ACC112 (cell line): ENCODE measurements at regions not wholly inside any gene's neighbourhood (a gene's known extent, or its start where the extent isn't known, plus 50 kb on each side); places are given as distances from the start of the nearest gene placed in this dataset.

ENCODE experiments used
- H2AFZ ChIP-seq: fragments of 200-600 bp; sonication (generic); one replicate; pipeline ENCODE4 v1.6.0; 2017; ENCODE audit warnings: antibody characterized with exemption, low read length; ENCODE audit not compliant: unreplicated experiment
- H3K27ac ChIP-seq: fragments of 200-600 bp; sonication (generic); 2 replicates; pipeline ENCODE4 v1.5.1; 2014; ENCODE audit warnings: low read depth, mild to moderate bottlenecking, antibody characterized with exemption, low read length, moderate library complexity
- H3K27me3 ChIP-seq: fragments of 200-600 bp; sonication (generic); 2 replicates; pipeline ENCODE4 v1.6.1; 2014; ENCODE audit warnings: mild to moderate bottlenecking, antibody characterized with exemption, low read length, moderate library complexity, mixed read lengths; ENCODE audit not compliant: insufficient read depth
- H3K36me3 ChIP-seq: fragments of 200-600 bp; sonication (generic); 2 replicates; pipeline ENCODE4 v1.6.1; 2016; ENCODE audit warnings: mild to moderate bottlenecking, antibody characterized with exemption, low read length, moderate library complexity, mixed read lengths; ENCODE audit not compliant: insufficient read depth
- H3K4me1 ChIP-seq: fragments of 200-600 bp; sonication (generic); one replicate; pipeline ENCODE4 v1.6.1; 2016; ENCODE audit warnings: low read length, mixed read lengths; ENCODE audit not compliant: insufficient read depth, unreplicated experiment, control insufficient read depth
- H3K4me3 ChIP-seq: fragments of 200-600 bp; sonication (generic); 2 replicates; pipeline ENCODE4 v1.5.1; 2014; ENCODE audit warnings: mild to moderate bottlenecking, low read depth, low read length
- H3K79me2 ChIP-seq: fragments of 200-600 bp; sonication (generic); one replicate; pipeline ENCODE4 v1.6.0; 2016; ENCODE audit warnings: low read length; ENCODE audit not compliant: control insufficient read depth, unreplicated experiment, insufficient read depth

- Histone ChIP-seq H3K4me3 (no peak overlapping the region), H3K27ac (no peak overlapping the region), H3K36me3 (no peaks in the 10 kb centered on the region), H3K79me2 (no peaks in the 10 kb centered on the region), H3K4me1 (no peaks in the 10 kb centered on the region), H3K27me3 (peaks cover 34% of the 10 kb centered on the region), H2AFZ (no peak overlapping the region)
Measured at GRCh38 chr3:194079702-194080172, 56.2 kb upstream of the HES1 start.

- Histone ChIP-seq H3K79me2 (no peaks in the 10 kb centered on the region), H2AFZ (no peak overlapping the region), H3K36me3 (no peaks in the 10 kb centered on the region), H3K4me1 (no peaks in the 10 kb centered on the region), H3K4me3 (no peak overlapping the region), H3K27me3 (peaks cover 34% of the 10 kb centered on the region), H3K27ac (no peak overlapping the region)
Measured at GRCh38 chr3:194080436-194080835, 55.5 kb upstream of the HES1 start.

GRCh38 chr3:194080913-194081800 is 54.8 kb upstream of the HES1 start:
- Histone ChIP-seq H3K4me1 (no peaks in the 10 kb centered on the region), H3K4me3 (no peak overlapping the region), H3K27ac (no peak overlapping the region), H3K79me2 (no peaks in the 10 kb centered on the region), H2AFZ (no peak overlapping the region), H3K27me3 (peaks cover 34% of the 10 kb centered on the region), H3K36me3 (no peaks in the 10 kb centered on the region)

- H3K27me3 ChIP-seq = peaks cover 34% of the 10 kb centered on the region
- no peaks in the 10 kb centered on the region for H3K79me2 ChIP-seq
- no peak overlapping the region for H2AFZ ChIP-seq
- no peaks in the 10 kb centered on the region for H3K36me3 ChIP-seq
- no peak overlapping the region for H3K4me3 ChIP-seq
- no peaks in the 10 kb centered on the region for H3K4me1 ChIP-seq
- no peak overlapping the region for H3K27ac ChIP-seq
Measured at GRCh38 chr3:194081826-194082225, 54.1 kb upstream of the HES1 start.

GRCh38 chr3:194082743-194083636 is 53.0 kb upstream of the HES1 start:
- Histone ChIP-seq H3K27ac (no peak overlapping the region), H3K36me3 (no peaks in the 10 kb centered on the region), H3K4me1 (no peaks in the 10 kb centered on the region), H3K27me3 (peaks cover 30% of the 10 kb centered on the region), H2AFZ (no peak overlapping the region), H3K4me3 (no peak overlapping the region), H3K79me2 (no peaks in the 10 kb centered on the region)

GRCh38 chr3:194083637-194084224 is 52.2 kb upstream of the HES1 start:
- H3K27me3 ChIP-seq = peaks cover 23% of the 10 kb centered on the region
- no peak overlapping the region for H3K4me3 ChIP-seq
- peaks cover 2% of the 10 kb centered on the region for H3K4me1 ChIP-seq
- H3K27ac ChIP-seq = no peak overlapping the region
- no peaks in the 10 kb centered on the region for H3K79me2 ChIP-seq
- H2AFZ ChIP-seq = no peak overlapping the region
- no peaks in the 10 kb centered on the region for H3K36me3 ChIP-seq

GRCh38 chr3:194084284-194084683 is 51.7 kb upstream of the HES1 start:
- Histone ChIP-seq H3K4me1 (peaks cover 7% of the 10 kb centered on the region), H3K27me3 (peaks cover 23% of the 10 kb centered on the region), H3K27ac (no peak overlapping the region), H3K4me3 (no peak overlapping the region), H2AFZ (no peak overlapping the region), H3K36me3 (no peaks in the 10 kb centered on the region), H3K79me2 (no peaks in the 10 kb centered on the region)
